SU-DHL-6 (cell line): ENCODE measurements at regions not wholly inside any gene's neighbourhood (a gene's known extent, or its start where the extent isn't known, plus 50 kb on each side); places are given as distances from the start of the nearest gene placed in this dataset.
"Not testable (repeated sequence)": the region's sequence is repeated elsewhere in the genome, so short reads cannot be mapped to it uniquely, and the experiment has no call there.

Source experiments
- H2AFZ ChIP-seq: fragments of 200-600 bp; sonication (generic); 2 replicates; pipeline ENCODE4 v1.6.1; 2014; ENCODE audit warnings: low read depth, mild to moderate bottlenecking, moderate library complexity, mixed read lengths, antibody characterized with exemption, low read length; ENCODE audit not compliant: severe bottlenecking
- H3F3A ChIP-seq: fragments of 200-600 bp; shearing (Covaris generic); 2 replicates; pipeline ENCODE4 v1.6.0; 2016; ENCODE audit warnings: antibody characterized with exemption, mild to moderate bottlenecking; ENCODE audit not compliant: insufficient read depth
- H3K27ac ChIP-seq: fragments of 200-600 bp; sonication (generic); 2 replicates; pipeline ENCODE4 v1.5.1; 2016; ENCODE audit warnings: low read depth, mild to moderate bottlenecking, low read length, moderate library complexity, mixed read lengths
- H3K27me3 ChIP-seq: fragments of 200-600 bp; sonication (generic), shearing (Covaris generic); 2 replicates; pipeline ENCODE4 v1.6.0; 2014; ENCODE audit warnings: mild to moderate bottlenecking, low read length
- H3K36me3 ChIP-seq: fragments of 200-600 bp; sonication (generic); 2 replicates; pipeline ENCODE4 v1.6.1; 2014; ENCODE audit warnings: mild to moderate bottlenecking, low read length, mixed read lengths
- H3K4me2 ChIP-seq: fragments of 300-600, 200-600 bp; shearing (Covaris generic), sonication (generic); 2 replicates; pipeline ENCODE4 v1.6.0; 2014; ENCODE audit warnings: low read length, low read depth, mild to moderate bottlenecking; ENCODE audit not compliant: poor library complexity, severe bottlenecking
- H3K4me3 ChIP-seq: fragments of 200-600 bp; sonication (generic); 2 replicates; pipeline ENCODE4 v1.5.1; 2014; ENCODE audit warnings: antibody characterized with exemption, low read length, mild to moderate bottlenecking, mixed read lengths; ENCODE audit not compliant: insufficient read depth, poor library complexity, severe bottlenecking
- H3K79me2 ChIP-seq: fragments of 200-600 bp; sonication (generic); 2 replicates; pipeline ENCODE4 v1.6.1; 2014; ENCODE audit warnings: mild to moderate bottlenecking, low read length, moderate library complexity; ENCODE audit not compliant: insufficient read depth
- H3K9ac ChIP-seq: fragments of 200-600 bp; sonication (generic); 2 replicates; pipeline ENCODE4 v1.7.0; 2014; ENCODE audit warnings: mild to moderate bottlenecking, low read length
- H3K9me2 ChIP-seq: fragments of 200-600 bp; sonication (generic); replicated peaks from 2 replicates; pipeline ENCODE4 v1.6.1; 2014; ENCODE audit warnings: low read length; ENCODE audit not compliant: insufficient read depth
- H3K9me3 ChIP-seq: fragments of 200-600 bp; sonication (generic); 2 replicates; pipeline ENCODE4 v1.6.1; 2014; ENCODE audit warnings: low read length, mixed read lengths; ENCODE audit not compliant: insufficient read depth
- H4K20me1 ChIP-seq: fragments of 200-600 bp; sonication (generic); 2 replicates; pipeline ENCODE4 v1.6.1; 2014; ENCODE audit warnings: low read depth, mild to moderate bottlenecking, antibody characterized with exemption, low read length, moderate library complexity, mixed read lengths
- CTCF ChIP-seq: fragments of 200-600 bp; sonication (generic); IDR thresholded peaks from one replicate; pipeline ENCODE4 v1.5.1; 2017; ENCODE audit warnings: antibody characterized with exemption, mild to moderate bottlenecking, low read length, moderate library complexity; ENCODE audit not compliant: insufficient read depth, poor library complexity, severe bottlenecking
- EZH2phosphoT487 ChIP-seq: fragments of 200-600 bp; sonication (generic), shearing (Covaris generic); conservative IDR thresholded peaks from 2 replicates; pipeline ENCODE4 v1.6.1; 2018; ENCODE audit warnings: mild to moderate bottlenecking, antibody characterized with exemption, low read length, moderate library complexity, mixed read lengths

- Histone ChIP-seq H3K36me3 (no peaks in the 10 kb centered on the region), H3K79me2 (no peaks in the 10 kb centered on the region), H3F3A (no peaks in the 10 kb centered on the region), H3K4me2 (no peak overlapping the region), H3K27ac (no peak overlapping the region), H3K4me3 (no peak overlapping the region), H3K27me3 (no peaks in the 10 kb centered on the region), H3K9me2 (no peaks in the 10 kb centered on the region), H3K9ac (no peak overlapping the region), H2AFZ (no peak overlapping the region), H4K20me1 (no peaks in the 10 kb centered on the region), H3K9me3 (no peaks in the 10 kb centered on the region)
- TF ChIP-seq EZH2phosphoT487 (no peak), CTCF (no peak)
Measured at GRCh38 chr19:31470952-31471351, 121.7 kb upstream of the TSHZ3 start.

- TF ChIP-seq CTCF (no peak), EZH2phosphoT487 (no peak)
- no peaks in the 10 kb centered on the region for H3K79me2 ChIP-seq
- H2AFZ ChIP-seq, result no peak overlapping the region
- H4K20me1 ChIP-seq, result no peaks in the 10 kb centered on the region
- no peaks in the 10 kb centered on the region for H3K9me3 ChIP-seq
- no peaks in the 10 kb centered on the region for H3K9me2 ChIP-seq
- H3K27me3 ChIP-seq, result no peaks in the 10 kb centered on the region
- H3K27ac ChIP-seq, result no peak overlapping the region
- H3F3A ChIP-seq, result no peaks in the 10 kb centered on the region
- no peak overlapping the region for H3K9ac ChIP-seq
- H3K4me2 ChIP-seq, result no peak overlapping the region
- H3K4me3 ChIP-seq, result no peak overlapping the region
- H3K36me3 ChIP-seq, result no peaks in the 10 kb centered on the region
Measured at GRCh38 chr19:31478241-31478640, 129.0 kb upstream of the TSHZ3 start.

GRCh38 chr19:31483226-31483857 is 134.1 kb upstream of the TSHZ3 start:
- Histone ChIP-seq H3K4me2 (no peak overlapping the region), H2AFZ (no peak overlapping the region), H3K4me3 (no peak overlapping the region), H3K9me2 (no peaks in the 10 kb centered on the region), H3K27ac (no peak overlapping the region), H4K20me1 (no peaks in the 10 kb centered on the region), H3K79me2 (no peaks in the 10 kb centered on the region), H3K9ac (no peak overlapping the region), H3K9me3 (peaks cover 3% of the 10 kb centered on the region; the same call in 1 of the 2 replicates), H3F3A (no peaks in the 10 kb centered on the region), H3K36me3 (no peaks in the 10 kb centered on the region), H3K27me3 (no peaks in the 10 kb centered on the region)
- no peak for TF ChIP-seq CTCF
- TF ChIP-seq EZH2phosphoT487, result no peak

GRCh38 chr19:31484858-31485410 is 135.7 kb upstream of the TSHZ3 start:
- not testable (repeated sequence) for H3K9me3 ChIP-seq, H3K27ac ChIP-seq, H3K27me3 ChIP-seq, H3K4me2 ChIP-seq, H4K20me1 ChIP-seq, H3F3A ChIP-seq, H3K9me2 ChIP-seq, H3K4me3 ChIP-seq, H3K79me2 ChIP-seq, H3K36me3 ChIP-seq, H2AFZ ChIP-seq, H3K9ac ChIP-seq
